Inferior parietal cortex (tissue), 1 donor: ENCODE measurements at regions not wholly inside any gene's neighbourhood (a gene's known extent, or its start where the extent isn't known, plus 50 kb on each side); places are given as distances from the start of the nearest gene placed in this dataset.

ENCODE experiments used
- DNase-seq: peaks from one replicate; pipeline ENCODE4 v3.0.0-alpha.2; 2016; ENCODE audit errors: extremely low spot score

DNA sequence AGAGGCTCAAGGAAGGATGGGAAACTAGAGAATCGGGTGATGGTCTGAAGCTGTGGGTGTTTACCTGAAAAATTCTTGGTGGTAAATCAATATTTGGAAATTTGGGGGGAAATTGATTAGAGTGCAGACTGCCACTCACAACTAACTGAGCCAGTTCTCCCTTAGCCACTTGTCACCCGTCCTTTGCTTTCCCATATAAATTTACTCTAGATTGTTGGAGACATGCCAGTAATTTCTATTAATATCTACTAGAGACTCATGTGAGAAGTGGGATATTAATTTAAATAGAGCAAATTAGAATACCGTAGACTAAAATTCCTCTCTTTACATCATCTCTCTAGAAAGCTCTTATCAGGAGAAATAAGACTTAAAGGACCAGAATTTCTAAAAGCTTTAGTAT lies 471.3 kb upstream of the DAB2 start:
- no peak for DNase-seq

DNA sequence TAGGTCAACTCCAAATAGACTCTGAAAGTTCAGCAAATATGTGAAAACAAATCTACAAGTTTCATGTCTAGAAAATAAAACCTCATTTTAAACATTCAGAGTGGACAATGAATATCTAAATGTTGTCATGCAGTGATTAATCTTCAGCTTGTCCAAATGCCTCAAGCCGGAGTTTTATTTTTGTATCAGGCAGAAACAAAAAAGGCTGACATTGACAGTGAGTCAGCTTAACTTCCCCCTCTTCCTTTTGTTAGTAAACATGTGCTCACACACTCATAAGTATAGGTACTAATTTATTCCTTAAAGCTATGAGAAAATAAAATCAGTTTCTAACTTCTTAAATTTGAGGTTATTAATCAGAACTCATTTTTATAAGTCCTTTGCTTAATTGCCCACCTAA lies 467.9 kb upstream of the DAB2 start:
- DNase-seq: no peak

DNA sequence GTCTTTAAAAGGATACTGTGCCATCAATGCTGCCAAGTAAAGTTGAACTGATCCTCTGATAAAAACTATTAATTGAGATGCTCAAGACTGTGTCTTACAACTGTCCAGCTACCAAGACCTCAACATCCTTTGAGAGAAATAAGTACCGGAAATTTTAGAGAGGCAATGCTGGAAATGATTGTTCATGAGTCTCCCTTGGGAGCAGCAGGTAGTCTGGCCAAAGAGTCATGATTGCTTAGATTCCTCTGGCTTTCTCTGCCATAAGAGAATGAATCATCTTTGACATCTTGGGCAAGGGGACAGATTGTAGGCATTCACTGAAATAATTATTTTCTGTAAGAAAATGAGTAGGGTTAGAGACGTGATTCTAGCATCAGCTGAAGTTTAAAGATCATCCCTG lies 466.6 kb upstream of the DAB2 start:
- DNase-seq: no peak

DNA sequence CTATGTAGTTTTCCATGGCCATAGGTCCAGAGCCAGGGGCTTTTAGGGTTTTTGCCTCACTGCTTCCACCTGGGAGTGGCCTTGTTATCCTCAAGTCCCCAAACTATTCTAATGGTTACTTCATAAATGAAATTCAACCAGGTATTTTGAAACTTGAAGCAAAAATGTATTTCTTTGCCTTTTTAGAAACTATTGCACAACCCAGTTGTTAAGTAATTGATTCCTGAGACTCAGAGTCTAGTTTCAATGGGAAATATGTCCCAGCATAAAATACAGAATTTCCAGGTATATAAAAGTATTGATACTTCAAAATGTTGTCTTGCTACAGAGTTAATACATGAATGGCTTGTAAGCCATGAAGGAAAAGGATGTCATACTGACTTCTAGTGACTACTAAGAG lies 456.2 kb upstream of the DAB2 start:
- DNase-seq: no peak

DNA sequence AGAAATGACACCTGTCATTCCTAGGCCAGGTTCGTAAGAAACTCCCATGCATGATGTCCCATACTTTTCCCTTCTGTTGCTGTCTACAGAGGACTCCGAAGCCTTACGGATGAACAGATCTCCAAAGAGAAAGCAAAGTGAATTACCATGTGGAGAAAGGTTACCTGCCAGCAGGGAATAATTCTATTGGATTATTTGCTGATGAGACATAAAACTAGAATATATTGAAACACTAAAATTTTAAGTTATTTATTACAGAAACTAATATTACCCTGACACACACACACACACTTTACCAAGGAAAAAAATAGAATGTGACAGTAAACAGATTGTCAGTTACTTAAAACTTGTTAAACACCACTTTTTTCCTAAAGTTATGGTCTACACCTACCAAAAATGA lies 452.7 kb upstream of the DAB2 start:
- no peak for DNase-seq

DNA sequence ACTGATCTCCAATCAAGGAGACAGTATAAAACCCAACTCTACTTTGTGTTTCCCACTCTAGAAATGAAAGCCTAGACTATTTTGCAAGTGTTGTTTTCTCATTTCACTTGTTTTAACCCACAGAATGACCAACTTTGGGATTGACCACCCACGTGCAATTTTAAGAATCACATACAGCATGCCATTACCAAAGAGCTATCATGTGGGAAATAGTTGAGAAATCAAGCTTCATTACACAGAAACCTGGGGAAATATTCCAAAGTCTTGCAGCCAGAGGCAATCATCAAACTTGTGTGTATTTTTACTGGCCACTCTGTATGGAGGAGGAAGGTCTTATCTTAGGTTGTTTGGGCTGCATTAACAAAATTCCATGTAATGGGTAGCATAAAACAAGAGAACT lies 451.4 kb upstream of the DAB2 start:
- no peak for DNase-seq

DNA sequence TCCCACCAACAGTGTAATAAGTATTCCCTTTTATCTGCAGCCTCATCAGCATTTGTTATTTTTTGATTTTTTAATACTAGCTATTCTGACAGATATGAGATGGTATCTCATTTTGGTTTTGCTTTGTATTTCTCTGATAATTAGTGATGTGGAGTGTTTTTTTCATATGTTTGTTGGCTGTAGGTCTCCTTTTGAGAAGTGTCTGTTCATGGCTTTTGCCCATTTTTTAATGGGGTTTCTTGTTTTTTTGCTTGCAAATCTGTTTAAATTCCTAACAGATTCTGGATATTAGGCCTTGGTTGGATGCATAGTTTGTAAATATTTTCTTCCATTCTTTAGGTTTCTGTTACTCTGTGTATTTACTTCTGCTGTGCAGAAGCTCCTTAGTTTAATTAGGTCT lies 445.4 kb upstream of the DAB2 start:
- DNase-seq: no peak

DNA sequence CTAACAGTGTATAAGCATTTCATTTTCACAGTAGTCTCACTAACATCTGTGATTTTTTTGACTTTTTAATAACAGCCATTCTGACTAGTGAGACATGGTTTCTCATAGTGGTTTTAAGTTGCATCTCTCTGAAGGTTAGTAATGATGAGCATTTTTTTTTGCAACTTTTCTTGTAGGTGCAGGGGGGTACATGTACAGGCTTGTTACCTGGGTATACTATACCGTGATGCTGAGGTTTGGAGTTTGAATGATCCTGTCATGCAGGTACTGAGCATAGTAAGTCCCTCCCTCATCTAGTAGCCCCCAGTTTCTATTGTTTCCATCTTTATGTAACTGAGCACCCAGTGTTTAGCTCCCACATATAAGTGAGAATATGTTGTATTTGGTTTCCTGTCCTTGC lies 444.6 kb upstream of the DAB2 start:
- DNase-seq: no peak

DNA sequence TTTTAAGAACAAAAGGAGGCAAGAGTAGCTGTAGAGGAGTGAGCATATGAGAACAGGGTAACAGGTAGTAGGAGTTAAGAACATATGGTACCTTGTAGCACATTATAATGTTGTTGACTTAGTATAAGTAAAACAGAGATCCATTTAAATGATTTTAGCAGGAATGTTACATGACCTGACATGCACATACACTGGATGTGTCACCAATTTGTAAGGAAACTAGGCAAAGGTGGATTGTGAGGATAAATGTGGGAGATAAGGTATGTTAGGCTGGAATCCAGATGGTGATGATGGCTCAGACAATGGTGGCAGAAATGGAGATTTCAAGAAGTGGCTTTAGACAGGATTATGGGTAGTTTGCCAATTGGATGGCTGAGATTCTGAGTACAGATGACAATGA lies 443.1 kb upstream of the DAB2 start:
- DNase-seq: no peak

DNA sequence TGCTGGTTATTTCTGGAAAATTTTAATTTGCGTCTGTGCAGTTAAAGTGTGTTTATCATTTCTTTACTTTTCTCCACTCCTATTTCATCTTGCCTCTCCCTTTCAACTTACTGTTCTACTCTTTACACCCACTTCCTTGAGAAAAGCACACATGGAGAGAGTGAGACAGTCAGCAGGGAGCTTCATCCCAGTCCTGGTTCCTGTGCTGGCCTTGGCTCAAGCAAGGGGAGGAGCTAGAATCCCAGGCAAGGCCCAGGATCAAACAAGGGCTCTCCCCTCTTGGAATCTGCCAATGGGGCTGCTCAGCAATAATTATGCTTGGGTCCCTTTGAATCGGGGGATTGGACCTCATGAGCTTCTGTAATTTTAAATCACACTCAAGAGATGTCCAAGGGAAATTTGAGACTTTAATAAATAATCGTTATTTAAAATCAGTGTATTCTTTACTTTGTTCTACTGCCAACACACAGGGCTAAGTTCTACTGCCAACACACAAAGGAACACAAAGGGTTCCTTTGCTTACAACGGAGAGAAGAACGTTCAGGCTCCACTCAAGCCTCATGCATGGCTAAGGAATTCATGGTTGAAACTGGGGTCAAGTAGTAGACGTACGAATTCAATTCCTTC lies 439.3 kb upstream of the DAB2 start:
- no peak for DNase-seq

DNA sequence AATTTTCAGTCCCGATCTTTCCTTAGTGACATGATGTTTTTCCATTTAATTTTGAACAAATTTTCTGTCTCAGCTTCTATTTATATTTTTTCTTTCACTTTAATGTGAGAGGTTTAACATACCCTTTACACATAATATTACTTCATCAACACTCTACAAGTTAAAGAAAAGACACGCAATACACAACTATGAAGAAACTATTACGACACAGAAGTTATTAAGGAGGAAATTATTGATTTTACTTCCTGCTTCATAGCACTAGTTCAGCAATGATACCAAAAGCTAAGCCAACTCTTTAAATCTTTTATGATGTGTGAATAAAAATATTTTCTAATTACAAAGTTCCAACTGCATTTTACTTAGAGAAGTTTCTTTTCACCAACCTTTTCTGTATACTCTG lies 432.3 kb upstream of the DAB2 start:
- DNase-seq: no peak

DNA sequence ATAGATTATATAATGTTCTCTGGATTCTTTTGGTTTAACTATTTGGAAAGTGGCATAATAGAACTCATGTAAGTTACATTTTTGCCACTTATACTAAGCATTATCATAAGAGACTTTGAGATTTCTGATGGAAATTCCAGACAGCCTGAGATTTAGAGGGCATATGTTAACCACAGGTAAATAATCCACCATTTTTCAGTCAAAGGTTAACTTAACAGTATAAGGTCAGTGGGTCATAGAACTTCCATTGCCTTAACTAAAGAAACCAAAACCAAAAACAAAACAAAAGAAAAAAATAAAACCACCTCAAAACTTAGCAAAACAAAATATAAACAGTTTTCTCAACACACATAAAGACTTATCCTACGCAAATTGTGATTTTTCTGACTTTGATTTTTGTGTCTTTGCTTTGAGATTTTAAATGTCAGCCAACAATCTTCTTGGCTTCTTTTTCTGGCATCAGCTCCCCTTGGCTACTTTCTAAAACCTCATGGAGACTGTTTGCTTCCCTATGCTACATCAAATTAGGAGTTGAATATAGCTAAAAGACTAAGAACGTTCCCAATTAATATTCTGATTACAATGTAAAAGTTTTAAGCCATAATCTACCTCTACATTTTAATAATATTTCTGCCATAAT lies 430.1 kb upstream of the DAB2 start:
- DNase-seq: no peak

DNA sequence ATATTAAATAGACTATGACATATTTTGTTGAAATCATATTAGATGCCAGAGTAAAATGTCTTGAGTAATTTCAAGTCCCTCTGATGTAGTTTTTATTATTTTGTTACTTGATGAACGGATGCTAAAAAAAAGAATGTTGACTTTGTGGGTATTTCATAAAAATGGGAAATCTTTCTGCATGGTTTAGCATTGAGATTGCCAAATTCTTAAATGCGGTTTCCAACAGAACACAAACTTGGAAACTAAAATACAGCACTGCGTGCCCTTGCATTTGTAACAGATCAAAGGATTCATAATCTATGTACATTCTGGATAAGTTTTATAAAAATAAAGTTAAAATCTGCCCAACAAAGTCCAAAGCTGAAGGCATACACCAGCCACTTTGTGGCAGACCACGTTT lies 425.5 kb upstream of the DAB2 start:
- DNase-seq: no peak

DNA sequence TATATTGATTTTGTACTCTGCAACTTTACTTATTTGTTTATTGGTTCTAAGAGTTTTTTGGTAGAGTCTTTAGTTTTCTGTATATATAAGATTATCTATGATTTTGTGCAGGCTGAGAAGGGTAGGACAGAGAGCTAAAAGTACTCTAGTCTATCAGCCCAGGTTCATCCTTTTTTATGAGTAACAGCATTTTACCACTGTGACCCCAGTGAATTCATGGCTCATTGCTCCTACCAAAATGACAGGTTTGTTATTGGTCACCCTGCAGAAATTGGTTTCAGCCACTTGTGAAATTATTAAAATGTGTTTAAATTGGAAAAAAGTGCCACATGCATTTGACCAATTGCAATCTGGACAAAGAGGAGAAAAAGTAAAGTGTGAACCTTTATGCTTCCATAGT lies 421.4 kb upstream of the DAB2 start:
- no peak for DNase-seq

DNA sequence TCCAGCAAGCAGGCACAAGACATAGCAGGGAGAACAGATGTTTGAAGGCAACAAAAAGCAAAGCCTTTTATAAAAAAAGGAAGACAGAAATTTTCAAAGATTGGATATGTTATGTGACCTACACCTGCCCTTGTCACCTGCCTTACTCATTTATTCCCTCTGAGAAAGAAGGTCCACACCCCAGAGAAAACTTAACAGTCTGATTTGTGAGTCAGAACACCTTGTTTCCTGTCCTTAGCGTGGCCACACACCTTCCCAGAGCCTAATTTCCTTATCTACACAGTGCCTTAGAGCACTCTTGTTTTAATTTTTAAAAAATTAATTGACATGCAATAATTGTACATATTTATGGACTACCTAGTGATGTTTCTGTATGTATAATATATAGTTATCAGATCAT lies 419.0 kb upstream of the DAB2 start:
- DNase-seq: no peak

DNA sequence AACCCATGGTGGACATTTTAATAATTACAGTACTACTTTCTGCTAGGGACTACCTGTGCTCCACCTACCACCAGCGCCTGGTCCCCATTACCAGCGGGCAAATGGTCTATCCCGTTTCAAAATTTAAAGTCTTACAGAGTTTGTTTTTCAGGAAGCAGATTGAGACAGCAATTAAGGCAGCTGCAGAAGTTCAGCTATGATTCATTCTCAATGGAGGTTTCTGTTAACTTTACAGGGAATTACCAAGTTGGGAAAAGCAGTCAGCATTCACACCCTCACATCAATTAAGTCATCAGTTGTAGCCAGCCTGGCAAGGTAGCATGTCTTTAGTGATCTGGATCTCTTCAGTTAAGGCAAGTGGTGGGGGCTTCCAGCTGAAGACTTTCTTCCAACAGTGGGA lies 410.6 kb upstream of the DAB2 start:
- DNase-seq: no peak

DNA sequence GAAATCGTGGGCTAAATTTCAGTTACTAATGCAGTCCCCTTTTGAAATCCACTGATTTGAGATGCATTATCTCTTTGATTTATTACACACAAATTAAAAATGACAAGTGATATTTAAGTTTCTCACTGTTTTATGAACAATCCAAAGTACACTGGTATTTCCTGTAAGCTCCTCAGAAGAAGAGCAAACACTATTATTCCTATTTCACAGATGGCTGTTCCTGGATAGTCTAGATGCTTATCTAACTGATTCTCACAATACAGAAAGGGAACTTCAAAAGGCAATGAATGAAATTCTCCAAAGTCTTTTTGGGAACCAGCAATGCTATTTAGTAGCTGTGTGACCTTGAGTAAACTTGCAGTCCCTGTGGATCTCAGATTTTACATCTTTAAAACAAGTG lies 404.7 kb upstream of the DAB2 start:
- no peak for DNase-seq

DNA sequence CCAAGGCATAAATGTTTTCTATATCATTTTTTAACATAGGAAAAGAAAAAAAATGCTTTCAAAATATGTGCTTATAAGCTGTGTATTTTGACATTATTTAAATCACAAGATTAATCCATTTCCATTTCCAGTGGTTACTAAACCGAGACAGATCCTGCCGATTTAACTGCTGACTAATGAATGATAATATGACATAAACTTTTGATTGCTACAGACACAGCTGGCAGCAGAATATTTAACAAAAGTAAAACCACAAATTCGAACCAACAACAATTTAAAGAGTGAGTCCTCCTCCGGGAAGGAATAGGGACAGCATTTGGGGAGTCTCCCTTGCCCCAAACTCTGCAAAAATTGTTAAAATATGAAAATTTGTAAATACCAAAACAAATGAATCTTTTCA lies 401.3 kb upstream of the DAB2 start:
- DNase-seq: no peak

DNA sequence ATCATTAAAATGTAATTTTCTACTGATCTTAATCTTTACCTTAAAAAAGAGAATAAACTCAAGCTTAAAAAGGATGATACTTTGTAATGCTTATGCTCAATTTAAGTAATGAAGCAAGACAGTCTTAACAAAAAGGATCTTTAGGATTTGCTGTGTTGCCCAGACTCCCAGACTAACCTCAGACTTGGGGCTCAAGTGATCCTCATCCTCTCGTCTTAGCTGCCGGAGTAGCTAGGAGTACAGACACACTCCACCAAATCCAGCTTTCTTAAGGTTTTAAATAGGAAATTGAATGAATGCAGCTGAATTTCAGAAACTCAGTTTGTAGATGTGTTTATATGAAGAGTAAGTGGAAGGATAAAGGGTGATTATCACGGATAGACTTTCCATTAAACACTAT lies 400.5 kb upstream of the DAB2 start:
- DNase-seq: no peak

DNA sequence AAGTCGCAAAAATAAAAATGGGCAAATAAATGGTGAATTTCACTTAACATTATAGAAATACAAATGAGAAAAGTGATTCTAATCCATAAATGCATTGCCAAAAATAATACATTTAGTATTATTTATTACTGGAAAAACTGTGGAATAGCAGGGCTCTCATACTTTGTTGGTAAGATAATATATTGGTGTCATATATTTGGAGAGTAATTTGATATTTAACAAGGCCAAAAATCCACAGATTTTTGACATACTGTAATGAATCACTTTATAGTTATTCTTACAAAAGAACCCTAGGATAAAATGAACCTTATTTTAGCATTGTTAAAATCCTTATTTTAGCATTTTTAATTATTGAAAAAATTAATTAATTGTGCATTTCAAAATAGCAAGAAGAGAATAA lies 397.2 kb upstream of the DAB2 start:
- no peak for DNase-seq

DNA sequence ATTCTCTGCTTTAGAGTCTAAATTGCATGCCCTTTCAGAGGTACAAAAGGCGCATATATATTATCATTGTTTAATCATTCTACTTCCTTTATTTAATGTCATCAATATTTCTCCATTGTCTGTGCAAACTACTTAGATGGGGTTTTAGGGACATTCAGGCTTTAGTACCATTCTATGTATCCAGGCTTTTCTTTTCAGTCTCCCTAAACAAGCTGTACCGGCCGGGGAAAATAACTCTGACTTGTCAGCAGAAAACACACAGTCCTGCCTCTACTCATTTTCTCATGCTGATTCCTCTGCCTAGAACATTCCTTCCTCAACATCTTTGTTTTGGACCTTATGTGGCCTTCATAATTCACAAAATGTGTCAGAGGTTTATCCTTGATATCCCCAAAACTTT lies 392.1 kb upstream of the DAB2 start:
- no peak for DNase-seq

DNA sequence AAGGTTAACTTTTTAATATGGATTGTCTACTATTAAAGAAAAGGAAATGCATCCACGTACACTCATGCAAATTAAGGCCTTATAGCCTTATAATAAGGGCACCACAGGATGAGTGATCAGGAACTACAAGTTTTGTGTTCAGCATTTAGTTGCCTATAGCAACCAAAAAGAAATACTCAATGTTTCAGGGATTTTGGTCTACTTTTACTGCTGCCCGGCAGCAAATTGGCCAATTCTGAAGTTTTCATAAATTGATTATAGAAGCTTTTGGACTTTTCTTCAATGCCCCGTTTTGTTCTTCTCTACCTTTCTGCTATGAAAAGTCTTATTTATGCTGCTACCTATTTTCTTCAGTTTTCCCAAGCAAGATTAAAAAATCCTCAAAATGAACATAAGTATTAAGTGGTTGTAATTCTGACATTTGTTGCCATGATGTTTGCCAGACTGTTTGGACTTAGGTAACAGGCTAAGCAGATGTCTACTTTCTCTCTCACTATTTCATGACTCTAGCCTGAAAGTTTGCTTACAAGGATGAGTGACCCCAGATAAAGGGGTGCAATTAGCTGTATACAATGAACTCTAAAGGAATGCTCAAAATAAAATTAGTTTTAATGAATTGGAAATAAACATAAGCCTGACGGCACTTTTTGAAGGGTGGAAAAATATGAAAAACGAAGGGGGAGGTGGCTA lies 391.5 kb upstream of the DAB2 start:
- no peak for DNase-seq

DNA sequence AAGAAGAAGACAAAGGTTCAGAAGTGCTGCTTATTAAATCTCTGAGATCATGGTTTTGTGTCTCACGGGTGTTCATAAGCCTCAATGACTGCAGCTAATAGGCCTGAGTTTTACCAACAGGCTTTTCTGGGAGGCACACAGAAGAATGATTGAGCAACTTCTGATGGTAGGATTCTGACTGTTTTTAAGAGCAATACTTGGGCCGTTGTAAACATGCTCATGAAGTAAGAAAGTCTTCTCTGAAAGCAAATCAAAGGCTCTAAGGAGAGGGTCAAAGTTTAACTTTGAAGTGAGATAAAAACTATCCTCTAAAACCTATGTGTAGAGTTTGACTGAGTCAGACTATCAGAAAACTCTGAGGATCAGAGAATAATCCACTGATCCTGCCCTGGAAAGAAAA lies 390.9 kb upstream of the DAB2 start:
- DNase-seq: no peak

DNA sequence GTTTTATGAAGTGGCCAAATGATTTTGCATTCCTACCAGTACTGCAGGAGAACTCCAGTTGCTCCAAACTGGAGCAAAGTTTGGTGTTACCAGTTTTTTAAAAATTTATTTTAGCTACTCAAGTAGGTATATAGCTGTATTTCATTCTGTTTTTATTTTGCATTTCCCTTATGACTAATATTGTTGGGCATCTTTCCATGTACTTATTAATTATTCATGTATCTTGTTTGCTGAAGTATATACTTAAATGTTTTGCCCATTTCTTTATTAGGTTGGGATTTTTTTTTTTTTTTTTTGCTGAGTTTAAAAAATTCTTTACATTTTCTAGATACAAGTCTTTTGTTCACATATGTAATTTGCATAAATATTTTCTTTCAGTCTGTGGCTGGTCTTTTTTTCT lies 386.6 kb upstream of the DAB2 start:
- no peak for DNase-seq
